Liver (tissue), 8 donors: ENCODE measurements at regions not wholly inside any gene's neighbourhood (a gene's known extent, or its start where the extent isn't known, plus 50 kb on each side); places are given as distances from the start of the nearest gene placed in this dataset.

Experiments
- DNase-seq: peaks from one replicate; pipeline ENCODE4 v3.0.0-alpha.2; 2017; ENCODE audit warnings: low spot score
- H3K27ac ChIP-seq, 2 donors: one replicate each; pipeline ENCODE4 v1.7.0; 2013; ENCODE audit warnings: inconsistent platforms in 2 of 2, low read length in 2 of 2, control low read depth in 1 of 2, low read depth in 1 of 2, mild to moderate bottlenecking in 1 of 2
- H3K27me3 ChIP-seq, 4 donors: one replicate each; pipeline versions ENCODE4 v1.6.1 to v1.7.0; 2013; ENCODE audit warnings: low read length in 3 of 4, inconsistent platforms in 1 of 4, mild to moderate bottlenecking in 1 of 4, moderate library complexity in 1 of 4; ENCODE audit not compliant: control insufficient read depth in 4 of 4, insufficient read depth in 4 of 4
- H3K36me3 ChIP-seq, 4 donors: one replicate each; pipeline versions ENCODE4 v1.6.1 to v1.7.0; 2013; ENCODE audit warnings: low read length in 3 of 4, mild to moderate bottlenecking in 3 of 4, low read depth in 1 of 4, moderate library complexity in 1 of 4; ENCODE audit not compliant: control insufficient read depth in 4 of 4, insufficient read depth in 3 of 4
- H3K4me1 ChIP-seq, 4 donors: one replicate each; pipeline versions ENCODE4 v1.6.1 to v1.7.0; 2013; ENCODE audit warnings: low read length in 3 of 4, mild to moderate bottlenecking in 3 of 4, moderate library complexity in 1 of 4; ENCODE audit not compliant: control insufficient read depth in 4 of 4, insufficient read depth in 4 of 4
- H3K4me3 ChIP-seq, 3 donors: one replicate each; pipeline versions ENCODE4 v1.6.1 to v1.7.0; 2013; ENCODE audit warnings: low read length in 3 of 3, control low read depth in 1 of 3, low read depth in 1 of 3, mild to moderate bottlenecking in 1 of 3
- H3K9ac ChIP-seq, 2 donors: one replicate each; pipeline ENCODE4 v1.7.0; 2013; ENCODE audit warnings: low read length in 2 of 2, mild to moderate bottlenecking in 2 of 2, moderate library complexity in 2 of 2, control low read depth in 1 of 2, low read depth in 1 of 2
- H3K9me3 ChIP-seq, 4 donors: one replicate each; pipeline versions ENCODE4 v1.6.1 to v1.7.0; 2013; ENCODE audit warnings: low read length in 3 of 4; ENCODE audit not compliant: control insufficient read depth in 4 of 4
- ATF3 ChIP-seq: IDR thresholded peaks from 2 replicates; pipeline ENCODE4 v1.6.1; 2016; ENCODE audit warnings: antibody characterized with exemption
- CTCF ChIP-seq: fragments of 150-350 bp; IDR thresholded peaks from 2 replicates; pipeline ENCODE4 v1.5.1; 2017; ENCODE audit warnings: improper control_type of control experiment, low read depth, low read length; ENCODE audit not compliant: missing input control
- EGR1 ChIP-seq, 2 donors: IDR thresholded peaks; 2 replicates each; pipeline ENCODE4 v1.6.1; 2016 to 2018; ENCODE audit warnings: antibody characterized with exemption in 2 of 2, low read depth in 2 of 2
- FOXA1 ChIP-seq: IDR thresholded peaks from 2 replicates; pipeline ENCODE4 v1.6.1; 2016; ENCODE audit warnings: antibody characterized with exemption
- FOXA2 ChIP-seq: IDR thresholded peaks from 2 replicates; pipeline ENCODE4 v1.6.1; 2016; ENCODE audit warnings: antibody characterized with exemption
- GABPA ChIP-seq, 2 donors: IDR thresholded peaks in 1 of 2; conservative IDR thresholded peaks in 1 of 2; 2 replicates each; pipeline ENCODE4 v1.6.1; 2016; ENCODE audit warnings: antibody characterized with exemption in 2 of 2, mild to moderate bottlenecking in 1 of 2, moderate library complexity in 1 of 2
- HNF4A ChIP-seq, 2 donors: conservative IDR thresholded peaks; 2 replicates each; pipeline ENCODE4 v1.6.1; 2016; ENCODE audit warnings: antibody characterized with exemption in 2 of 2, mild to moderate bottlenecking in 2 of 2
- JUND ChIP-seq, 2 donors: IDR thresholded peaks; 2 replicates each; pipeline ENCODE4 v1.6.1; 2016; ENCODE audit warnings: antibody characterized with exemption in 2 of 2
- MAX ChIP-seq: IDR thresholded peaks from 2 replicates; pipeline ENCODE4 v1.6.1; 2016; ENCODE audit warnings: antibody characterized with exemption
- NR2F2 ChIP-seq: IDR thresholded peaks from 2 replicates; pipeline ENCODE4 v1.6.1; 2016; ENCODE audit warnings: antibody characterized with exemption
- RAD21 ChIP-seq, 2 donors: IDR thresholded peaks; 2 replicates each; pipeline ENCODE4 v1.6.1; 2016; ENCODE audit warnings: antibody characterized with exemption in 2 of 2, mild to moderate bottlenecking in 2 of 2
- REST ChIP-seq: IDR thresholded peaks from 2 replicates; pipeline ENCODE4 v1.6.1; 2016; ENCODE audit warnings: antibody characterized with exemption, mild to moderate bottlenecking
- RXRA ChIP-seq, 2 donors: IDR thresholded peaks; 2 replicates each; pipeline ENCODE4 v1.6.1; 2017 to 2018; ENCODE audit warnings: antibody characterized with exemption in 2 of 2, mild to moderate bottlenecking in 1 of 2
- SP1 ChIP-seq: IDR thresholded peaks from 2 replicates; pipeline ENCODE4 v1.6.1; 2018; ENCODE audit warnings: antibody characterized with exemption, mild to moderate bottlenecking
- TAF1 ChIP-seq: conservative IDR thresholded peaks from 2 replicates; pipeline ENCODE4 v1.6.1; 2016; ENCODE audit warnings: antibody characterized with exemption, mild to moderate bottlenecking
- YY1 ChIP-seq: IDR thresholded peaks from 2 replicates; pipeline ENCODE4 v1.6.1; 2016; ENCODE audit warnings: antibody characterized with exemption, mild to moderate bottlenecking
- ZBTB33 ChIP-seq: IDR thresholded peaks from 2 replicates; pipeline ENCODE4 v1.6.1; 2016; ENCODE audit warnings: antibody characterized with exemption
- WGBS: extraction: QIAGEN DNeasy Blood & Tissue Kit; methylation state at CpG from one replicate; pipeline ENCODE4 v1.1.7; 2013; 5-methylcytosine and 5-hydroxymethylcytosine counted together
- donor health status: healthy.
- donor health status: healthy.
- donor health status: healthy.
- donor health status: healthy.
- donor health status: healthy.

DNA sequence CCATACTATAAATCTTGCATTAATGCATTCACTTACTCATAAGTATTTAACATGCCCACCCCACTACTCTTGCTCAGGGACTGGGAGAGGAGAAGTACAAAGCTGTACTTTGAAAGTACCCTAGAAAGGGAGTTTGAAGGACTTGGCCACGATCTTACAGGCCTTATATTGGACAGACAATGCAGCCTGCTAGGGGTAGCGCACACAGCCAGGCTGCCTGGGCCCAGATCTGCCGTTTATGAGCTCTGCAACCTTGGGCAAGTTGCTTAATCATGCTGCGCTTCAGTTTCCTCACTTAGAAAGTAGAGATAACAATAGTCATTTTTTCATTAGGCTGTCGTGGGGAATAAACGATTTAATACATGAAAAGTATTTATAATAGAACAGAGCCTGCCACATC lies 110.1 kb downstream of the CDC7 start:
- 79% methylated on average over 6 of the region's 6 CpGs for WGBS
- no peak overlapping the region for H3K9ac ChIP-seq
- H3K27ac ChIP-seq = no peak overlapping the region

DNA sequence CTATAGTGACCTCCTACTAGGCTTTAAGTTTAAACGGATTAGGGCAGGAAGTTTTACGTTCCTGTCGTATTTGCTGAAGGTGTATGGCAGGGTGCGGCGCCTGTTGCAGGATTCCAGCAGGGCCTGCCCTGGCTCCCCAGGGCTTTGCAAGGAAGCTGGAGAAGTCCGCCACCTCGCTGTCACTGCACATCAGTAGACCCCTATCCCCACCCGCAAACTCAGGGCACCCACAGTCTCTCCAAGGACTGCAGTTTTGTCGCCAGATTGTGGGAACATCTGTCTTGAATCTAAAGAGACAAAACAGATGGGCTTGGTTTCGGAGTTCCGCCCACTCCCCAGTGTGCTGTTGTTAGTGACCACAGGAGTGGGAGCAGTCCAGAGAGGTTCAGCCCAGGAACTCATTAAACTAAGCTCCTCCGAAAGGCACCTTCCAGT lies 110.8 kb downstream of the CDC7 start:
- no peak for DNase-seq

More for the DNA sequence above, 110.1 kb downstream of the CDC7 start:
- Histone ChIP-seq H3K36me3 (no peaks in the 10 kb centered on the region), H3K27me3 (no peaks in the 10 kb centered on the region), H3K4me3 (no peak overlapping the region), H3K4me1 (no peaks in the 10 kb centered on the region), H3K9me3 (no peaks in the 10 kb centered on the region)
- no peak for DNase-seq
- no peak for TF ChIP-seq YY1
- TF ChIP-seq SP1 = no peak
- no peak for TF ChIP-seq MAX
- no peak for TF ChIP-seq FOXA2

DNA sequence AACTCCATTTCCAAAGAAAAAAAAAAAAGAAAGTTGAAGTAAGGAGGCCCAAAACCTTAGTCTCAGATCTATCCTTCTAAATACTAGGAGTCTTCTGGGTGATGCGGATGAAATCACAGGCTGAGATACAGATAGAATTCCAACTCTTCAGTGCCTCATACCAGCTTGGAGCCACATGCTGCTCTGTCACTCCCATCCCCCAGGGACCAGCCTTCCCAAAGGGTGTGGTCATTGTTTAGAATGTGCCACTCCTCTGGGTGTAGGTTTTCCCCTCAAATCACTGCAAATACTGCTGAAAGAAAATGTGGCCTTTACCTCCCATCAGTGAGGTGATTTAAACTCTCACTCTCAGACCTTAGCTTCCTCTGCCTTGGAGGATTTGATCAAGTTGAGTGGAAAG lies 112.9 kb downstream of the CDC7 start:
- Histone ChIP-seq H3K27ac (no peak overlapping the region), H3K9ac (no peak overlapping the region), H3K9me3 (no peaks in the 10 kb centered on the region), H3K27me3 (no peaks in the 10 kb centered on the region), H3K4me3 (no peak overlapping the region), H3K36me3 (no peaks in the 10 kb centered on the region), H3K4me1 (no peaks in the 10 kb centered on the region)
- TF ChIP-seq JUND (IDR thresholded peaks at IDR 0.05) (no peak), REST (no peak), EGR1 (IDR thresholded peaks at IDR 0.05; ENCODE audit: low read depth in 2 of 2) (no peak), CTCF (no peak), FOXA1 (no peak), ATF3 (no peak), NR2F2 (no peak), HNF4A (conservative IDR thresholded peaks at IDR 0.05) (no peak), FOXA2 (no peak), ZBTB33 (no peak), RXRA (IDR thresholded peaks at IDR 0.05) (no peak), MAX (no peak), RAD21 (IDR thresholded peaks at IDR 0.05) (no peak), GABPA (IDR thresholded peaks at IDR 0.05 in 1 of 2, conservative IDR thresholded peaks at IDR 0.05 in 1 of 2) (no peak), YY1 (no peak), SP1 (no peak), TAF1 (no peak)
- WGBS = 97% methylated on average over 1 of the region's 1 CpG
- DNase-seq = no peak

More for the DNA sequence above, 110.8 kb downstream of the CDC7 start:
- TF ChIP-seq JUND (IDR thresholded peaks at IDR 0.05) (no peak), SP1 (no peak), FOXA1 (no peak)
- WGBS = 81% methylated on average over 12 of the region's 12 CpGs
- Histone ChIP-seq H3K27ac (no peak overlapping the region), H3K9ac (no peak overlapping the region), H3K4me3 (no peak overlapping the region), H3K36me3 (no peaks in the 10 kb centered on the region), H3K27me3 (no peaks in the 10 kb centered on the region), H3K4me1 (no peaks in the 10 kb centered on the region), H3K9me3 (no peaks in the 10 kb centered on the region)
